ENCODE measurements at regions not wholly inside any gene's neighbourhood (a gene's known extent, or its start where the extent isn't known, plus 50 kb on each side); places are given as distances from the start of the nearest gene placed in this dataset.
"Not testable (repeated sequence)": the region's sequence is repeated elsewhere in the genome, so short reads cannot be mapped to it uniquely, and the experiment has no call there.

GRCh38 chr16:88309174-88309907 is 73.4 kb upstream of the ZNF469 start:
- DNase-seq: no peak

- no peak for DNase-seq
Measured at GRCh38 chr16:88309908-88310265, 72.9 kb upstream of the ZNF469 start.

- no peak for DNase-seq
Measured at GRCh38 chr16:88310796-88311605, 71.8 kb upstream of the ZNF469 start.

GRCh38 chr16:88311860-88312259 is 70.9 kb upstream of the ZNF469 start:
- not testable (repeated sequence) for DNase-seq

- no peak for DNase-seq
Measured at GRCh38 chr16:88312732-88313131, 70.0 kb upstream of the ZNF469 start.

GRCh38 chr16:88314991-88315542 is 67.7 kb upstream of the ZNF469 start:
- no peak for DNase-seq

GRCh38 chr16:88315543-88316105 is 67.1 kb upstream of the ZNF469 start:
- no peak for DNase-seq

- no peak for DNase-seq
Measured at GRCh38 chr16:88316151-88316550, 66.6 kb upstream of the ZNF469 start.

- no peak for DNase-seq
Measured at GRCh38 chr16:88316941-88317612, 65.7 kb upstream of the ZNF469 start.

- DNase-seq: no peak
Measured at GRCh38 chr16:88317613-88317965, 65.2 kb upstream of the ZNF469 start.

- DNase-seq: no peak
Measured at GRCh38 chr16:88318051-88318450, 64.7 kb upstream of the ZNF469 start.

- no peak for DNase-seq
Measured at GRCh38 chr16:88318521-88318920, 64.2 kb upstream of the ZNF469 start.

- DNase-seq: no peak
Measured at GRCh38 chr16:88319116-88319965, 63.4 kb upstream of the ZNF469 start.

GRCh38 chr16:88320947-88321634 is 61.7 kb upstream of the ZNF469 start:
- no peak for DNase-seq

GRCh38 chr16:88321635-88322499 is 60.9 kb upstream of the ZNF469 start:
- DNase-seq: no peak

- DNase-seq: no peak
Measured at GRCh38 chr16:88322500-88322970, 60.2 kb upstream of the ZNF469 start.

- DNase-seq: no peak
Measured at GRCh38 chr16:88323041-88323440, 59.7 kb upstream of the ZNF469 start.

- no peak for DNase-seq
Measured at GRCh38 chr16:88323546-88324330, 59.0 kb upstream of the ZNF469 start.

- no peak for DNase-seq
Measured at GRCh38 chr16:88325087-88325750, 57.5 kb upstream of the ZNF469 start.

Data from CD4-positive, alpha-beta T cell treated with Interleukin-6 for 4 hours (primary cell).